Spleen (tissue), 7 donors: ENCODE measurements at regions not wholly inside any gene's neighbourhood (a gene's known extent, or its start where the extent isn't known, plus 50 kb on each side); places are given as distances from the start of the nearest gene placed in this dataset.

Experiments
- POLR2AphosphoS5 ChIP-seq, 3 donors: sonication (generic); formaldehyde crosslinking; IDR thresholded peaks; one replicate each; pipeline ENCODE4 v1.5.1; 2017; ENCODE audit warnings: antibody characterized with exemption in 3 of 3
- TF ChIP-seq, protein P1 (sequence below), 11 experiments: fragments of 200-600 bp in 7 of 11; fragments of 450-650 bp in 4 of 11; sonication (generic) in 4 of 11; IDR thresholded peaks in 8 of 11; conservative IDR thresholded peaks in 3 of 11; 1 replicate in 7 of 11; 2 replicates in 4 of 11; pipeline versions ENCODE4 v1.4.0 to v1.8.0; 2016 to 2021; ENCODE audit warnings: antibody characterized with exemption in 11 of 11, inconsistent platforms in 4 of 11, mild to moderate bottlenecking in 1 of 11
- donor health status: DM: no; HTN: no; CAD: no; lungs with moderate emphysema.
- donor health status: DM: no; HTN: no; CAD: no.
- donor health status: DM: no; HTN: no; CAD: no.

DNA sequence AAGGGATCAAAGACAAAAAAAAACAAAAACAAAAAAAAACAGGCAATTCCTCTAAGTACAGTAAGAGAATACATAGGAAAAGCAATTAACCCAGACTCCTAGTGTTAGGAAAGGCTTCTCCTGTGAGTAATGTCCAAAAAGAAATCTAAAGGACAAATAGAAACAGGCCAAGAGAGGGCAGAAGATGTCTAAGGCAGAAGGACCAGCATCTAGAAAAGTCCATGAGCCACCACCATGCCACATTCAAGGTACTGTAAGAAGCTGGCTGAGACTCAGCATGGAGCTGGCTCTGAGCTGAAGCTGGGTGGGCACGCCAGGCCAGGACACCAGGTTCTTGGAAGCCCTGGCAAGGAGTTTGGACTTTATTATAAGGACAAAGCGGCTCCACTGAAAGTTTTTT is 118.1 kb upstream of the FRY start:
- TF ChIP-seq, protein P1, sequence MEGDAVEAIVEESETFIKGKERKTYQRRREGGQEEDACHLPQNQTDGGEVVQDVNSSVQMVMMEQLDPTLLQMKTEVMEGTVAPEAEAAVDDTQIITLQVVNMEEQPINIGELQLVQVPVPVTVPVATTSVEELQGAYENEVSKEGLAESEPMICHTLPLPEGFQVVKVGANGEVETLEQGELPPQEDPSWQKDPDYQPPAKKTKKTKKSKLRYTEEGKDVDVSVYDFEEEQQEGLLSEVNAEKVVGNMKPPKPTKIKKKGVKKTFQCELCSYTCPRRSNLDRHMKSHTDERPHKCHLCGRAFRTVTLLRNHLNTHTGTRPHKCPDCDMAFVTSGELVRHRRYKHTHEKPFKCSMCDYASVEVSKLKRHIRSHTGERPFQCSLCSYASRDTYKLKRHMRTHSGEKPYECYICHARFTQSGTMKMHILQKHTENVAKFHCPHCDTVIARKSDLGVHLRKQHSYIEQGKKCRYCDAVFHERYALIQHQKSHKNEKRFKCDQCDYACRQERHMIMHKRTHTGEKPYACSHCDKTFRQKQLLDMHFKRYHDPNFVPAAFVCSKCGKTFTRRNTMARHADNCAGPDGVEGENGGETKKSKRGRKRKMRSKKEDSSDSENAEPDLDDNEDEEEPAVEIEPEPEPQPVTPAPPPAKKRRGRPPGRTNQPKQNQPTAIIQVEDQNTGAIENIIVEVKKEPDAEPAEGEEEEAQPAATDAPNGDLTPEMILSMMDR (IDR thresholded peaks at IDR 0.05 in 8 of 11, conservative IDR thresholded peaks at IDR 0.05 in 3 of 11), result no peak
- no peak for TF ChIP-seq POLR2AphosphoS5 (IDR thresholded peaks at IDR 0.05)
